ENCODE measurements at regions not wholly inside any gene's neighbourhood (a gene's known extent, or its start where the extent isn't known, plus 50 kb on each side); places are given as distances from the start of the nearest gene placed in this dataset.

GRCh38 chr1:239455743-239456142, 69.4 kb downstream of the CHRM3 start:
- Histone ChIP-seq H3K4me3 (no peak overlapping the region), H3K27me3 (no peaks in the 10 kb centered on the region), H3K27ac (no peak overlapping the region), H3K4me1 (no peaks in the 10 kb centered on the region), H3K36me3 (no peaks in the 10 kb centered on the region), H3K9me3 (no peaks in the 10 kb centered on the region)
- ATAC-seq (no peak), DNase-seq (no peak)
- intact Hi-C loops (cut with DNase I), result no loop called here
- no peak for TF ChIP-seq CTCF (IDR thresholded peaks at IDR 0.05)

GRCh38 chr1:239456788-239457187, 70.4 kb downstream of the CHRM3 start:
- intact Hi-C loops (cut with DNase I), result no loop called here
- Histone ChIP-seq H3K9me3 (no peaks in the 10 kb centered on the region), H3K27me3 (no peaks in the 10 kb centered on the region), H3K4me1 (no peaks in the 10 kb centered on the region), H3K36me3 (no peaks in the 10 kb centered on the region), H3K27ac (no peak overlapping the region), H3K4me3 (no peak overlapping the region)
- DNase-seq, result no peak
- ATAC-seq, result no peak
- no peak for TF ChIP-seq CTCF (IDR thresholded peaks at IDR 0.05)

GRCh38 chr1:239457491-239458143, 71.2 kb downstream of the CHRM3 start:
- no peak overlapping the region for H3K4me3 ChIP-seq
- no peaks in the 10 kb centered on the region for H3K36me3 ChIP-seq
- no peak for ATAC-seq
- H3K9me3 ChIP-seq, result no peaks in the 10 kb centered on the region
- no peak for TF ChIP-seq CTCF (IDR thresholded peaks at IDR 0.05)
- no peaks in the 10 kb centered on the region for H3K27me3 ChIP-seq
- no peaks in the 10 kb centered on the region for H3K4me1 ChIP-seq
- intact Hi-C loops (cut with DNase I), result no loop called here
- no peak overlapping the region for H3K27ac ChIP-seq
- no peak for DNase-seq

GRCh38 chr1:239458144-239458500, 71.8 kb downstream of the CHRM3 start:
- H3K4me1 ChIP-seq, result no peaks in the 10 kb centered on the region
- H3K4me3 ChIP-seq, result no peak overlapping the region
- DNase-seq, result no peak
- no peak overlapping the region for H3K27ac ChIP-seq
- TF ChIP-seq CTCF (IDR thresholded peaks at IDR 0.05), result no peak
- no peak for ATAC-seq
- H3K9me3 ChIP-seq, result no peaks in the 10 kb centered on the region
- no peaks in the 10 kb centered on the region for H3K27me3 ChIP-seq
- intact Hi-C loops (cut with DNase I), result no loop called here
- no peaks in the 10 kb centered on the region for H3K36me3 ChIP-seq

GRCh38 chr1:239467730-239468129, 81.4 kb downstream of the CHRM3 start:
- no peak for ATAC-seq
- intact Hi-C loops (cut with DNase I), result no loop called here

More at GRCh38 chr1:239467730-239468129, 81.4 kb downstream of the CHRM3 start:
- Histone ChIP-seq H3K4me1 (no peaks in the 10 kb centered on the region), H3K9me3 (no peaks in the 10 kb centered on the region), H3K27ac (no peak overlapping the region), H3K36me3 (no peaks in the 10 kb centered on the region), H3K27me3 (no peaks in the 10 kb centered on the region), H3K4me3 (no peak overlapping the region)
- no peak for TF ChIP-seq CTCF (IDR thresholded peaks at IDR 0.05)
- DNase-seq, result no peak

Measured in upper lobe of right lung (tissue), 1 donor.